HL-60 (cell line): ENCODE measurements at regions not wholly inside any gene's neighbourhood (a gene's known extent, or its start where the extent isn't known, plus 50 kb on each side); places are given as distances from the start of the nearest gene placed in this dataset.

Experiments
- CTCF ChIP-seq: IDR thresholded peaks from one replicate; pipeline ENCODE4 v1.5.1; 2011; ENCODE audit warnings: low read length, control low read depth, inconsistent platforms; ENCODE audit not compliant: insufficient read depth
- GABPA ChIP-seq: IDR thresholded peaks from 2 replicates; pipeline ENCODE4 v1.6.1; 2012; ENCODE audit warnings: low read depth

- no peak for TF ChIP-seq GABPA
- TF ChIP-seq CTCF = no peak
Measured at GRCh38 chr10:107626862-107627261, 462.4 kb upstream of the SORCS1 start.
